ENCODE measurements at regions not wholly inside any gene's neighbourhood (a gene's known extent, or its start where the extent isn't known, plus 50 kb on each side); places are given as distances from the start of the nearest gene placed in this dataset.

DNA sequence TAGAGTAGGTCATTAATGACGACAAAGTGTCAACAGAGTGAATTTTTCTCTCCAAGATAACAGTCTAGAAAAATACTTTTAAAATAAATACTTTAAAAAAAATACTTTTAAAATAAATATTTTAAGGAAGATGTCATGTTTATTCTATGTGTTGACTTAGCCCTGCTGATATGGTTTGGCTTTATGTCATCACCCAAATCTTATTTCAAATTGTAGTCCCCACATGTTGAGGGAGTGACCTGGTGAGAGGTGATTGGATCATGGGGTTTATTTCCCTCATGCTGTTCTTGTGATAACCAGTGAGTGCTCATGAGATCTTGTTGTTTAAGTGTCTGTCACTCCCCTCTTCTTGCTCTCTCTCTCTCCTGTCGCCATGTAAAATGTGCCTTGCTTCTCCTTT is 754.9 kb upstream of the SLIT2 start:
- TF ChIP-seq, protein P1, sequence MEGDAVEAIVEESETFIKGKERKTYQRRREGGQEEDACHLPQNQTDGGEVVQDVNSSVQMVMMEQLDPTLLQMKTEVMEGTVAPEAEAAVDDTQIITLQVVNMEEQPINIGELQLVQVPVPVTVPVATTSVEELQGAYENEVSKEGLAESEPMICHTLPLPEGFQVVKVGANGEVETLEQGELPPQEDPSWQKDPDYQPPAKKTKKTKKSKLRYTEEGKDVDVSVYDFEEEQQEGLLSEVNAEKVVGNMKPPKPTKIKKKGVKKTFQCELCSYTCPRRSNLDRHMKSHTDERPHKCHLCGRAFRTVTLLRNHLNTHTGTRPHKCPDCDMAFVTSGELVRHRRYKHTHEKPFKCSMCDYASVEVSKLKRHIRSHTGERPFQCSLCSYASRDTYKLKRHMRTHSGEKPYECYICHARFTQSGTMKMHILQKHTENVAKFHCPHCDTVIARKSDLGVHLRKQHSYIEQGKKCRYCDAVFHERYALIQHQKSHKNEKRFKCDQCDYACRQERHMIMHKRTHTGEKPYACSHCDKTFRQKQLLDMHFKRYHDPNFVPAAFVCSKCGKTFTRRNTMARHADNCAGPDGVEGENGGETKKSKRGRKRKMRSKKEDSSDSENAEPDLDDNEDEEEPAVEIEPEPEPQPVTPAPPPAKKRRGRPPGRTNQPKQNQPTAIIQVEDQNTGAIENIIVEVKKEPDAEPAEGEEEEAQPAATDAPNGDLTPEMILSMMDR (IDR thresholded peaks at IDR 0.05), result no peak
- TF ChIP-seq EP300 (IDR thresholded peaks at IDR 0.05) (no peak), POLR2A (IDR thresholded peaks at IDR 0.05) (no peak)
